NCI-H187 (cell line): ENCODE measurements at regions not wholly inside any gene's neighbourhood (a gene's known extent, or its start where the extent isn't known, plus 50 kb on each side); places are given as distances from the start of the nearest gene placed in this dataset.

Experiments used
- DNase-seq, 2 experiments: peaks; one replicate each; lab custom pipeline; 2025; lab: John Stamatoyannopoulos, UW

GRCh38 chr18:34639687-34640086 is 70.4 kb upstream of the DTNA start:
- no peak for DNase-seq

GRCh38 chr18:34640276-34640675 is 69.8 kb upstream of the DTNA start:
- DNase-seq, result no peak

- DNase-seq, result no peak
Observed at GRCh38 chr18:34643989-34644388, 66.1 kb upstream of the DTNA start.

- no peak for DNase-seq
Observed at GRCh38 chr18:34647251-34647650, 62.8 kb upstream of the DTNA start.

GRCh38 chr18:34648269-34648985 is 61.7 kb upstream of the DTNA start:
- no peak for DNase-seq

GRCh38 chr18:34649080-34649479 is 61.0 kb upstream of the DTNA start:
- DNase-seq, result no peak

- no peak for DNase-seq
Observed at GRCh38 chr18:34650121-34650545, 60.0 kb upstream of the DTNA start.

GRCh38 chr18:34651586-34652369 is 58.3 kb upstream of the DTNA start:
- DNase-seq, result no peak

GRCh38 chr18:34655131-34655530 is 55.0 kb upstream of the DTNA start:
- no peak for DNase-seq

GRCh38 chr18:34657860-34658500 is 52.1 kb upstream of the DTNA start:
- DNase-seq, result no peak

GRCh38 chr18:34659579-34660517 is 50.2 kb upstream of the DTNA start:
- DNase-seq, result no peak
